DMS 273 (cell line): ENCODE measurements at regions not wholly inside any gene's neighbourhood (a gene's known extent, or its start where the extent isn't known, plus 50 kb on each side); places are given as distances from the start of the nearest gene placed in this dataset.
"Not testable (repeated sequence)": the region's sequence is repeated elsewhere in the genome, so short reads cannot be mapped to it uniquely, and the experiment has no call there.

ENCODE experiments used
- DNase-seq: peaks from one replicate; lab custom pipeline; 2025; ENCODE audit not compliant: unreplicated experiment; lab: John Stamatoyannopoulos, UW

GRCh38 chr3:71961378-71961777, 176.4 kb upstream of the PROK2 start:
- no peak for DNase-seq

- no peak for DNase-seq
These were observed 173.6 kb upstream of the PROK2 start for GRCh38 chr3:71958533-71958932.

DNA sequence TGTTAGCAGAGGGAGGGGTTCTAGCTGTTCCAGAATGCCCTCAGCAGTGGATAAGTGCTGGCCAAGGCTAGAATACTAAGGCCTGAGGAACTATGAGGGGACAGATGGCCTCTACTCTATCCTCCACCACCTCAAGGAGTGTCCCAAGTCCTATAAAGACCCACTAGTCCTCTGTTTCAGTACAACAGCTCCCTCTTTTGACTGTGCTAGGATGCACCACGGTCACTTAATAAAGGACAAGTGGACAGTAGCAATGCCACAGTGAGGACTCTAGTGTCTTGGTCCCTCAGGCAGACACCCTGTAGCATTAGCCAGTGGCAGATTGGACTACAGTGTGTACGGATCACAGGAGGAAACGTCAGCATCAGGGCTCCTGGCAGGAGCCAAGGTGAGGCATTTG, 171.8 kb upstream of the PROK2 start:
- no peak for DNase-seq

DNA sequence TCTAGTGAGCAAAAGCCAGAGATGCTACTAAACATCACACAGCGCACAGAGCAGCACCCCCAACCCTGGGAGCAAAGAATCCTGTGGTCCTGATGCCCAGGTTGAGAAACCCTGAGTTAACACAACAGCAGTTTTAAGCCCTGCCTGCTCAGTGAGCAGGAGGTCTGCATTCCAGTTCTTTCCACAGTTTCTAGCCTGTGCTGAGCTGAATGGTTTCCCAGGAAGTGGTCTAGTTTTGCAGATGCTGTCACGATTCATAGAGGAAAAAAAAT, 171.1 kb upstream of the PROK2 start:
- DNase-seq, result no peak

- DNase-seq, result peak; percentile 85
These were observed 170.5 kb upstream of the PROK2 start for GRCh38 chr3:71955240-71956068.

- no peak for DNase-seq
These were observed 166.9 kb upstream of the PROK2 start for GRCh38 chr3:71951842-71952241.

DNA sequence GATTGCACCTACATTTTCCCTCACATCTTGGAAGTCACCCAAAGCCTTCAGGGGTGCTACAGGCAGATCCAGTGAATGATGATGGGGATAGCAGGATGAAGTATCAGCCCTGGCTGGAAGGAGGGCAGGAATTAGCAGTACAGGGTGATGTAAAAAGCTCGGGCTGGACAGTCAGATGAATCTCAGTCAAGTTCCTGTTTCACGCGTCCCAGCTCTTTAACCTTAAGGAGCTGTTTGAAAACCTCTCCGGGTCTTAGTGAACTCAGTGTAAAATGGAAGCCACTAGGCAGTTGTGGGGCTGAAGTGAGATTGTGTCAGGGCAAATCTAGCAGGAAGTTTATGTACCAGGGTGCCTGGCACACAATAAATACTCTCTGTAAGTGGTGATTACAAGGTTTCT, 166.4 kb upstream of the PROK2 start:
- no peak for DNase-seq

- no peak for DNase-seq
These were observed 164.5 kb upstream of the PROK2 start for GRCh38 chr3:71949442-71949841.

GRCh38 chr3:71944482-71945065, 159.6 kb upstream of the PROK2 start:
- no peak for DNase-seq

DNA sequence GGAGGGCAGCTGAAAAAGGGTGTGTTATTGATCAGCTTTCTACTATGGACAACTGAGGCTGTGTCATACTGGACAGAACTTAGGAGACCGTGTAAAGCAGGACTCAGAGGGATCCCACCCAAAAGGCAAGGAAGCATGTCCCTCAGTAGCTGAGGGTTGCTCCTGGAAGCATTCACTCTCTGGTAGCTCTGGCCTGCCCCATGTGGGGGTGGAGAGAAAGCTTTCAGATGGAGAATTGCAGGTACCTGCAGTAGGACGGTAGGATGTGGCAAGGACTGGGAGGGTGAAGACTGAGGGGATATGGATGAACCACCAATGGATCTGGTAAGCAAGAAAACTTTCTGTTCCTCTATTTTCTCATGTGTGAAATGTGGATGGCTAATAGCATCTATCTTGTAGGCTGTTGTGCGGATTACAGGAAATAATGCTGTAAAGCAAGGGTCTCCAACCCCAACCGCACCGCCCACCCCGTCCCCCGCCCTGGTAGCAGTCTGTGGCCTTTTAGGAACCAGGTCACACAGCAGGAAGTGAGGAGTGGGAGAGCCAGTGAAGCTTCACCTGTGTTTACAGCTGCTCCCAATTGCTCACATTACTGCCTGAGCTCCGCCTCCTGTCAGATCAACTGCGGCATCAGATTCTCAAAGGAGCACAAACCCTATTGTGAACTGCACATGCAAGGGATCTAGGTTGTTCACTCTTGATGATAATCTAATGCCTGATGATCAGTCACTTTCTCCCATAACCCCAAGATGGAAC, 157.7 kb upstream of the PROK2 start:
- DNase-seq, result no peak

DNA sequence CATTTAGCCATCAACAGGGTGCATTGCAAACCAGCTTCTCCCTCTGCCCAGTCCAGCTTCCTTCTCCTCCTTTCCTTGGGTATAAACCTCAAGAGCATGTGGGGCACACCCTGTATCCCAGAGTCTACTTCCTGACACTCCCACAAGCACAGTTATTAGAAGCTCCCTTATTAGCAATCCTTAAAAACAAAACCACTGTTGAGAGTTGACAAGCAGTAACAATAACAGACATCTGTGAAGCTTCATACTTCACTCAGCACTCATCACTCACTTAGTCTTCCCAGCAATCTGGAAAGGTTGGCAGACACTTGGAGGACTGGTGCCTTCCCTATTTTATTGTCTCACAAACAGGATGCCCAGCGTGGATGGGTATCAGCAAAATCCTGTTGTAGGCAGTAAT, 155.5 kb upstream of the PROK2 start:
- no peak for DNase-seq

GRCh38 chr3:71938081-71938480, 153.1 kb upstream of the PROK2 start:
- DNase-seq, result not testable (repeated sequence)

GRCh38 chr3:71936681-71937080, 151.7 kb upstream of the PROK2 start:
- DNase-seq, result no peak

DNA sequence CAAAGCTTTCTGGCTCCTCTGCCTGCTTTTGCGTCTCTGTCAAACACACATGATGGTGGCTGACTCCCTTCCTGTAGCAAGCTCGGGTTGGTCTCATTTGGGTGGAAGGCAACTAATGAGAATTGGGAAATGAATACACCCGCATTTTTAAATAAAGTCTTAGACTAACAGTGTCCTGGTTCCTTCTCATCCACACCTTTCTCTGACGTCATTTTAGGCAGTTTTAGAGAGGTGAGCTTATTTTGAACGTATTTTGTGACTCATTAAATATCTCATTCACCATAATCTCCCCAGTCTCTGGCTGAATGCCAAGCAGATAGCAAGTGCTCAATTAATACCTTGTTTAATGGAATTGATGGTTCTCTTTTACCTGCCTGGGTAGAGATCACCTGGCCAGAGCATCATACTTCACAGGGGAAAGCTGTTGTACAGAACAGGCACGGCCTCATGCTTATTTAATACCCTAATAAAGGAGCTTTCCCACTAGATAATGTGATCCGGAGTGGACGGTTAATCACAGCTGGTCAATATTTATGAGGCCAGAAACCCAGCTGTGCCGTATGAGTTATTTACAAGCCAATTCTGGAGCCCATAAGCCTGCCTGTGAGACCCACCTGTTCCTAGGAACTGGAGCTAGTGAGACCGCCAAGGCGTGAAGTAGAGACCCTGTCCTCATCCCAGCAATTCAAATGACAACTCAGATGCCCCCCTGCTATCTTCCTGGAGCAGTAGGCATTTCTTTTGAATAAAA, 149.7 kb upstream of the PROK2 start:
- DNase-seq, result no peak

DNA sequence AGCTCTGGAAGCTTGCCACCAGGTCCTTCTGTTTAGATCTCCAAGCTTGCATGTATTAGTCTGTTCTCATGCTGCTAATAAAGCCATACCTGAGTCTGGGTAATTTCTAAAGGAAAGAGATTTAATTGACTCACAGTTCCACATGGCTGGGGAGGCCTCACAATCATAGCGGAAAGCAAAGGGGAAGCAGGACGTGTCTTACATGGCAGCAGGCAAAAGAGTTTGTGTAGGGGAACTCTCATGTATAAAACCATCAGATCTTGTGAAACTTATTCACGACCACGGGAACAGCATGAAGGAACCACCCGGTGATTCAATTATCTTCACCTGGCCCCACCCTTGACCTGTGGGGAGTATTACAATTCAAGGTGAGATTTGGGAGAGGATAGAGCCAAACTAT, 147.0 kb upstream of the PROK2 start:
- DNase-seq, result no peak

GRCh38 chr3:71930056-71930991, 145.4 kb upstream of the PROK2 start:
- peak; percentile 68 for DNase-seq

GRCh38 chr3:71928212-71928611, 143.3 kb upstream of the PROK2 start:
- DNase-seq, result no peak

DNA sequence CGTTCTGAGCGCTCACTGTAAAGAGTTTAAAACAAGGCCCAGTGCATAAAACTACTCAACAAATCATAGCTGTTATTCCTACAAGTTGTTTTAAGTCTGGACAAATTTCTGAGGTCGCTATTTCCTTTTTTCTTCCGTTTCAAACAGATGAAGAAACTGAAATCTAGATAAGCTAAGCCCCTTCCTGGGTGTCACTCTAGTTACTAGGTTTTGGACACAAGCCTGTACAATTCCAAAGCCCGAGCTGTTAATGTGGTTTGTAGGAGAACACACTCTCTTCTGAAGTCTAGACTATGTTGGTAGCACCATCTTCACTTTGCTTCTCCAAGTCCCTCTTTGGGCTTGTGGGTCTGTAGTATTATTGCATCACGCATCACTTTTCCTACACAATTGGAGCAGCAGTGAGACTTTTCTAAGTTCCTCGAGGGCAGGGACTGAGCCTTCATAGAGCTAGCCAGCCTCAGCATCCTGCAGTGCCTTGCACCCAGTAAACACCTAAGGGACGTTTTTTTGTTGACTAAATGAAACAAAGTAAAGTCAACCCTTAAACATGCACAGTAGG, 142.6 kb upstream of the PROK2 start:
- no peak for DNase-seq

DNA sequence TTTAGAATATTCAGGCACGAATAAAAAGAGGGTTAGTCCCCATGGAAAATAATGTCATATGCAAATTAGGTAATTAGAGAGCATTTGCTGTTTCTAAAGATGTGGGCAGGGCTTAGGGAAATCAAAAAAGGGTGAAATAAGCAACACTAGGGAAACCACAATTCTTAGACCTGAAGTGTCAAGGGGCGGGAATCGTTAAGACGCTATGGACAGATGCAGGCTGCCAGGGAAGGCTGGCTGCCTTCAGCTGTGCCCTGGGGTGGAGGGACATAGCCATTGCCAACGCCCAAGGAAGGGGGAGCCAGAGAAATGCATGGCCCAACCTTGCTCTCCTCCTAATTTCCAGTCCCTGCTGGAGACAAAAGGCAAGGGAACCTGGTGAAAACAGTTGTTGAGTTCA, 141.7 kb upstream of the PROK2 start:
- no peak for DNase-seq

GRCh38 chr3:71926262-71926600, 141.3 kb upstream of the PROK2 start:
- peak; percentile 52 for DNase-seq
